ENCODE measurements at regions not wholly inside any gene's neighbourhood (a gene's known extent, or its start where the extent isn't known, plus 50 kb on each side); places are given as distances from the start of the nearest gene placed in this dataset.

DNA sequence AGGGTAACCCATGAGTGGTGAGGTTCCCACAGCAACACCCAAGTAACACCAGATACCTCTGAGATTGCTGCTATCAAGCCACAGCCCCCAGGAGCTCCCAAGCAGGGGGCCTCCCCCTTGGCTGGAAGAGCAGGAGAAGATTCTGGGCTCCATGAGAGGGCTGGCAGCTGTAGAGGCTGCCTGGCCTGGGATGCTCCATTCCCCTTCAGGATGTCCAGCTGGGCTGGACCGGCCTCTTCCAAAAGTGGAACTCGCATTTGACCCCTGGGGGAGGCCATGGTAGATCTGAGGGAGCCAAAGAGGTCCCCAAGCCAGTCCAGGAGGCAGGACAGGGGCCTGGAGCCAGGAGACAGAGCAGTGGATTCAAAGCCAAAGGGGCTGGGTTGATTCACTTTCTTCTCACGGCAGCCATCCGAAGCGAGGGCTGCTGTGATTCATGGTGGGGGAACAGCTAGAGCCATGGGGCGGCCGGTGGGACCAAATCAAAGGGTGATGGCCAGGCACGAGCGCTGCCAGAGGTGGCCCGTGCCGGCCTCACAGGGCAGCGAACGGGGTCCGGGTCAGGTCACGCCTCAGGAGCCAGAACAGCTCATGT lies 95.3 kb upstream of the ID2 start:
- no peak overlapping the region for H3K27ac ChIP-seq
- H3K4me3 ChIP-seq = no peak overlapping the region
- no peak for TF ChIP-seq POLR2A (IDR thresholded peaks at IDR 0.05)
- TF ChIP-seq, protein P1, sequence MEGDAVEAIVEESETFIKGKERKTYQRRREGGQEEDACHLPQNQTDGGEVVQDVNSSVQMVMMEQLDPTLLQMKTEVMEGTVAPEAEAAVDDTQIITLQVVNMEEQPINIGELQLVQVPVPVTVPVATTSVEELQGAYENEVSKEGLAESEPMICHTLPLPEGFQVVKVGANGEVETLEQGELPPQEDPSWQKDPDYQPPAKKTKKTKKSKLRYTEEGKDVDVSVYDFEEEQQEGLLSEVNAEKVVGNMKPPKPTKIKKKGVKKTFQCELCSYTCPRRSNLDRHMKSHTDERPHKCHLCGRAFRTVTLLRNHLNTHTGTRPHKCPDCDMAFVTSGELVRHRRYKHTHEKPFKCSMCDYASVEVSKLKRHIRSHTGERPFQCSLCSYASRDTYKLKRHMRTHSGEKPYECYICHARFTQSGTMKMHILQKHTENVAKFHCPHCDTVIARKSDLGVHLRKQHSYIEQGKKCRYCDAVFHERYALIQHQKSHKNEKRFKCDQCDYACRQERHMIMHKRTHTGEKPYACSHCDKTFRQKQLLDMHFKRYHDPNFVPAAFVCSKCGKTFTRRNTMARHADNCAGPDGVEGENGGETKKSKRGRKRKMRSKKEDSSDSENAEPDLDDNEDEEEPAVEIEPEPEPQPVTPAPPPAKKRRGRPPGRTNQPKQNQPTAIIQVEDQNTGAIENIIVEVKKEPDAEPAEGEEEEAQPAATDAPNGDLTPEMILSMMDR (IDR thresholded peaks at IDR 0.05) = no peak
- H3K27me3 ChIP-seq = no peaks in the 10 kb centered on the region
- WGBS, 4 donors = 82 to 94% (median 90%) methylated on average over 8 to 15 of the region's 15 CpGs
- DNase-seq (peak in 1 of 5 donors; percentile 15), ATAC-seq (no peak)
- H3K36me3 ChIP-seq = no peaks in the 10 kb centered on the region
- H3K4me1 ChIP-seq = peaks cover 0 to 28% (median 8%) of the 10 kb centered on the region in 12 donors
- intact Hi-C loops (cut with DNase I) = no loop called here
- no peaks in the 10 kb centered on the region for H3K9me3 ChIP-seq

DNA sequence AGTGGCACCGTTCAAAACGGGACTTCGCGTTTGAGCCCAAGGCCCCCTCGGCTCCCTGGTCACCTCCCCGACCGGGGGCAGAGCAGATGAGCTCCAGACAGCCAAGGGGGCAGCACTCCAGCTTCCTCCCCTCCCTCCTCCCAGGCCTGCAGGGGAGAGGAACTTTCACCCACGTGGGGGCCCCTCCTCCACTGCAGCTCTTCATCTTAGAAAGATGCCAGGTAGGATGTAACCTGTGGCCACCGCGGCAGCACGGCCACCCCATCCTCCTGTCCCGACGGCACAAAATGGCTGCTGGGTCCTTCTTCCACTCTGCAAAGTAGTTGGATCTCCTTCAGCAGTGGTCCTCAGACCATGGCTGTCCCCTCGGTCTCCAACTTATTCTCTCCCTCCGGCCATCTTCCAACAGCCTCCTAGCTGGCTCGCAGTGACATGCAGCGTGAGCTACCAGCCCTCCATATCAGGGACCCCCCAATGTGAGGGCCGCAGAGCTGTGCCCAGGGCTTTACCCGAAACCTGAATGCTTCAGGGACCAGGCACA lies 94.5 kb upstream of the ID2 start:
- 79 to 90% (median 88%) methylated on average over 18 to 19 of the region's 19 CpGs for WGBS, 4 donors
- no peak for ATAC-seq
- intact Hi-C loops (cut with DNase I) = no loop called here

DNA sequence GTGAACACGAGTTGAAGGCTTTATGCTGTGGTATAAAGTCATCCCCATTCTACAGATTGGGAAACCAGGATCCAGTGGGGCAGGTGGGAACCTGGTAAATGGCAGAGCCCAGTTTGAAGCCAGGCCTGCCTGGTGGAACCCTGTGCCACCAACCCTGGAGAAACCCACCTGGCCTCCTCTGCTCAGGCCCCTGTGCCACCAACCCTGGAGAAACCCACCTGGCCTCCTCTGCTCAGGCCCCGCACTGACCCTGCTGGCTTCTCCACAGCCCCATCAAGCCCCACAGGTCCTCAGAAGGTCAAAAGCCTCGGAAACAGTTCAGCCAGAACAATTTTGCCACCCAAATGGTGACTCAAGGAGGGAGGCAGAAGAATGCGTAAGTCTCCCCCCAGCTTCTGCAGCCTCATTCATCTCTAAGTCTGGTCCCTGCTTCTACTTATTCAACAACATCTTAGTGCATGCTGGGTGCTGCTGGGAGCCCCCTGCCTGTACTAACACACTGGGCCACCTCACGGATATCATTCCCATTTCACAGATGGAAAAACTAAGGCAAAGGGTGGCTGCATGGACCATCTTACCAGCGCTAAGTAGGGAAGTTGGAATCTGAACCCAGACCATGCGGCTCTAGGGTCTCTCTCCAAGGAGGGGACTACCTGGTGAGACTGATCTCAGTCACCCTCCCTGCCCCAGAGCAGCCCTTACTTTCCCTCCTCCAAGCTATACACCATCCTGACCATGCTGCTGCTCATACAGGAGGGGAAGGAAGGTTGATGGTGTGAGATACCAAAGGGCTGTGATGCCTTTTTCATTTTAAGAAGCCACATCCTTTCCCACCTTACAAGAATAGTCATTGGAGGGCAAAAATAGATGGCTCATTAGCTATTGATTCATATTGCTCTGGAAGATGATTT lies 93.7 kb upstream of the ID2 start:
- no peak for DNase-seq
- 93 to 98% (median 96%) methylated on average over 7 of the region's 7 CpGs for WGBS, 4 donors

More for the DNA sequence above, 94.5 kb upstream of the ID2 start:
- Histone ChIP-seq H3K9me3 (no peaks in the 10 kb centered on the region), H3K27ac (no peak overlapping the region), H3K27me3 (no peaks in the 10 kb centered on the region), H3K4me3 (no peak overlapping the region), H3K4me1 (peaks cover 0 to 23% (median 8%) of the 10 kb centered on the region in 12 donors), H3K36me3 (no peaks in the 10 kb centered on the region)
- TF ChIP-seq, protein P1 (IDR thresholded peaks at IDR 0.05) = no peak
- no peak for TF ChIP-seq POLR2A (IDR thresholded peaks at IDR 0.05)
- peak in 1 of 5 donors; percentile 18 for DNase-seq

More for the DNA sequence above, 93.7 kb upstream of the ID2 start:
- H3K4me1 ChIP-seq = peaks cover 0 to 24% (median 8%) of the 10 kb centered on the region in 12 donors
- no peak for ATAC-seq
- no peaks in the 10 kb centered on the region for H3K36me3 ChIP-seq
- H3K9me3 ChIP-seq = no peaks in the 10 kb centered on the region
- TF ChIP-seq, protein P1 (IDR thresholded peaks at IDR 0.05) = no peak
- TF ChIP-seq POLR2A (IDR thresholded peaks at IDR 0.05) = no peak
- no peak overlapping the region for H3K4me3 ChIP-seq
- H3K27ac ChIP-seq = no peak overlapping the region
- intact Hi-C loops (cut with DNase I) = no loop called here
- no peaks in the 10 kb centered on the region for H3K27me3 ChIP-seq

All from heart left ventricle (tissue), 16 donors.